Activated CD8-positive, alpha-beta memory T cell treated with anti-CD3 and anti-CD28 coated beads, Interleukin-2, amount 50 U/mL, for 4 hours (primary cell): ENCODE measurements at regions not wholly inside any gene's neighbourhood (a gene's known extent, or its start where the extent isn't known, plus 50 kb on each side); places are given as distances from the start of the nearest gene placed in this dataset.

ENCODE experiments used
- DNase-seq: peaks from one replicate; pipeline ENCODE4 v3.0.0-alpha.2; 2020

DNA sequence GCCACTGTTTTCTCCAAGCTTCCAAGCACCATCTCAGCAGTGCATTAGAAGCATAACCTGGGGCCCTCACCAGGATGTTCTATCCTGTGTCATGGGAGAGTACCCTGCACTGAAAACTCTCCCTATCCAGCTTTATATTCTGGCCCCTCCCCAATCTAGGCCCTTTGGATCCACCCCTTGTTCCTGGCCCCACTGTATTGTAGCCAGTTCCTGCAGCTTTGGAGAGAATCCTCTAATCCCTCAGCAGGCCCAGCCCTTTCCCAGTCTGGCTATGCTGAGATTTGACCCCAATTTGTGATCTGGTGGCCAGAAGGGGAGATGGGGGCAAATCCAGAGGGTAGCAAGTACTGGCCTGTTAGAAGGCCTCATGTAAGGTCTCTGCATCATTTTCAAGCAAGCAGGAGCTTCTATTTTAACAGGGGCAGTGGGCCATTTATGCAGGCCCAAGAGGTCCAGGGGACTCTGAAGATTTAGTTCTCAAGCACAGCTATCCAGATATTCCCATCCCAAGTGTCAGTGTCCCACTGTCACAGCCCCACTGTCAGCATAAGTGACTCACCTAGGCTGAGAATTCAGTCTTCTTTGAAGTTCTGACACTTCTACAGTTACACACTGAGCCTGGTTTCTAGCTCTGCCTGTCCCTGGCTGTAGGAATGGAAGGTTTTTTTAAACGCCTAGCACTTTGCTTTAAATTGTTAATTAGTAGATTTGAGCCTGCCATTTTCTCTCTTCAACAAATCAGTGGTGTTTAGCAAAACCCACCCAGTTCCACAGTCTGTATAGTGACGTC, 589.5 kb upstream of the CADM1 start:
- no peak for DNase-seq

DNA sequence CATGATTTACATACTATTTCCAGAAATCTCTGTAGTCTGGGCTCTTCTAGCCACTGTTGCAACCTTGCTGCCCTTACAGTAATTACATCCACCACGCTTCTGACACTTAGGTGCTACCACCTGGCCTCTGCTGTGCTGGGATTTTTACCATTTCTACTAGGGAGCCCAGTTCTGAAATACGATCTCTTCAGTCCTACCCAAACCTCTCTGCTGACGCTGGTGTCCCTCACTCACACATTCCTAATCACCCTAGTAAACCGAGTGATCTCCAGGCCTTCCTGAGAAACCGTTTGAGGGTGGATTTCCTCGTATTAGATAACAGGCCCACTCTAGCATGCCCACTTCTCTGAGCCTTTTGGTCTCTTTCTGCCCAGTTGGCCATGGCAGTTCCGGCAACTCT, 588.9 kb upstream of the CADM1 start:
- no peak for DNase-seq

DNA sequence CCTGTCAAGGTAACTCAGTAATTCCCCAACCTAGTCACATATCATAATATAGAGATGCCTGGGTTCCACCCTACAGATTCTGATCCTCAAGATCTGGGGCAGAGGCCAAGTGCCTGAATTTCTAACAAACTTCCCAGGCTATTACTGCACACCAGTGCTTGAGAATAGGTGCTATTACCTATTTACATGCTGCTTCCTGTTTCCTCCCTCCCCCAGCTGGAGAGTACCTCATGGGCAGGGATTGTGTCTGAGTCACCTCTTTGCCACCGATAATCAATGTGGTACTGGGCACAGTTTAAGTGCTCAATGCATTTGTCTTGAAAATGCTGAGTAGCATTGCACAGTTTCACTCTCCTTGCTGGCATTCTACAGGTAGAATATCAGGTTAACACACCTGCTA, 582.2 kb upstream of the CADM1 start:
- no peak for DNase-seq

DNA sequence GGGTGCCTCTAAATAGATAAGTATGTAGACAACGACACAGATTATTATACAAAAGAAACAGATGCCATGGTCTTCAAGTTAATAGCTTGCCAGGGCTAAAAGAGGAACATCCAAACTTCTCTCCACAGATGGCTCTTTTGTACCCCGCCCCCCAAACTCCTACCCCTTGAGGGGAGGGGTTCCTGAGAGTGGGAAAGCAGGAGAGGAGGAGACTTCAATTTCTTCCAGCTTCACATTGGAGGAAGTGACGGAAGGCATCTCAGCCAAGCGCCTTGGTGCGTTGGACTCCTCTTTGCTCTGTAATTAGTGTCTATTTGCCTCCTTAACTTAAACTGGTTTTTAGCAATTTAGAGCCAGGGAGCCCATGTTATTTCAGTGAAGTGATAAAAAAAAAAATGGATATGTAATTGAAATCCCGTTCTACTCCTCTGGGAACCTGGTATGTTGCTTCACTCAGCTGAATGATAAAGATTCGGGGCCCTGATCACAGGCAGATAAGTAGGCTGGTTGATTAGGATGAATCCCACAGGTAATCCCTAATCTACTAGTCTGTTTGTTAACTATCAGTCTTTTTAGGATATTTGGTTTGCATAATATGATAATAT, 580.9 kb upstream of the CADM1 start:
- DNase-seq = no peak

DNA sequence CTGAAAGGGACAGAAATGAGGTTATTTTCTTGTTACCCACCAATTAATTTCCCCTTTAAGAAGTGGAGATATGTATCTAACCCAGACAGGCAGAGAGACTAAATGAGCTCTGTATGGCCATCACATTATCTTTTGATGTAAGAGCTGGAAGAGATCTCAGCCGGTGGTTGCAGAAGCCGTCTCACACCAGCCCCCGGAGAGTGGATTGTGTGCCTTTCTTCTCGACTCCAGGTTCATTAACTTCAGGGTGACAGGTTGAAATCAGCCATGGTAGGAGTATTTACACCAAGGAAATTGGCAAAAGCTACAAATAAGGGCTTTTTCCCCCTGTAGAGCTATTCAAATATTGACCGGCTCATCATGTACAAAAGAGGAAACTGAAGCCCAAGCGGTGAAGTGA, 580.3 kb upstream of the CADM1 start:
- no peak for DNase-seq

DNA sequence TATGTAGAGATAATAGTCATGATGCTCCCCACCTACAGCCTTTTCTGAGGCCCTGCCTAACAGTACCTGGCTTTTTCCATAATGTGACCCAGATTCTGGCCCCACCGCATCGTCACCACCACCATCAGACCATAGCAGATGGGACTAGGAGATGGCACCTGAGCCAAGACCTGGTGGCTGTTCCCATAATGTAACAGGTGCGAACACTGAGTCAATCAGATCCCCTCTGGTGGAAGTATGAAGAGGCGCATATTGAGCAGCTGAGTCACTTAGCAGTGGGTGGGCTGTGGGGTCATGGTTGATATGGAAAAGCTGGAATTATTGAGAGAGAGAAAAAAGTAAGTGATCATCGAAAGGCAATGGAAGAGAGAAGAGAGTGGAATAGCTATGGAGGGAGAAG, 578.0 kb upstream of the CADM1 start:
- no peak for DNase-seq

DNA sequence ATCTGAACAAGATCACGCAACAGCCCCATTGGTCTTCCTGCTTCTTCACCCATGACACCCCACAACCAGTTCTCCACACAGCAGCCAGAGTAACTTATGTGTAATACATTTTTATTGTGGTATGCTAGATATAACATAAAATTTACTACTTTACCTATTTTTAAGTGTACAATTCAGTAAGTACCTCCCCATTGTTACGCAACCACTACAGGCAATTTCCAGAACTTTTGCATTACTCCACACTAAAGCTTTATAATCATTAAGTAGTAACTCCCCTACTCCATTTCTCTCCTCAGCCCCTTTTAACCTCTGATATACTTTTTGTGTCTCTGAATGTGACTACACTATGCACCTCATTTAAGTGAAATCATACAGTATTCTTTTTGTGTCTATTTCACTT, 575.4 kb upstream of the CADM1 start:
- no peak for DNase-seq

DNA sequence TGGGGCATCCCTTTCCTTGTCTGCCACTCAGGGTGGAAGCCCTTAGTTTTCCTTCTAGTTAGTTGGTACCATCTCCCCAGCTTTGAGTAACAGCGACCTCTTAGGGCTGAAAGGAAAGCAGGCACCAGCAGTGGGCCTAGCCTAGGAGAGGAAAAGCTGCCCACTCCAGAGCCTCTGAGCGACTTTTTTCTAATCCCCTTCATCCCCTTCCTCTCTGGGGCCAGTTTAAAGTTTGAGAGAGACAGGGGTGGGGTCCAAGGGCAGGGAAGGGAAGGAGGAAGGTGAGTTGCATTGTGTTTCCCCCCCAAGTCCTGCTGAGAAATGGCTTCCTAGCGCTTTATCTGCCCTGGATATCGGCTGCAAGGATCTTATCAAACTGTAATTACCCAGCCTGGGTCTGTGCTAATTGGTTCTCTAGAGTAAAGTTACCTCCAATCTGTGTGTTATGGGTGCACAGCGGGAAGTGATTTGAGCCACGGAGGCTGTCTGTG, 573.9 kb upstream of the CADM1 start:
- no peak for DNase-seq

DNA sequence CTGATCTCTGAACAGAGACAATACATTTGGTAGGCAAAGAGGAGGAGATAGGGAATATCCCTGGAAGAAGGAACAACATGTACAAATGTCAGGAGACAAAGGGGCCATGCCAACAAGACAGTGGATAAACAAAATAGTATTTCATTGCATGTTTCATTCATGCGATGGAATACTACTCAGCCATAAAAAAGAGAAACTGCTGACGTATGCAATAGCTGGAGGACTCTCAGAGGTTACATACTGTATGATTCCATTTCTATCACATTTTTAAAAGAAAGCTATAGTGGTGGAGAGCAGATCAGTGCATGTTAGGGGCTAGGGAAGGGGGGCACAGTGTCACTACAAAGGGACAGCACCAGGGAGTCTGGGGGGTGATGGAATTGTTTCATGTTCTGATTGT, 572.9 kb upstream of the CADM1 start:
- DNase-seq = no peak

DNA sequence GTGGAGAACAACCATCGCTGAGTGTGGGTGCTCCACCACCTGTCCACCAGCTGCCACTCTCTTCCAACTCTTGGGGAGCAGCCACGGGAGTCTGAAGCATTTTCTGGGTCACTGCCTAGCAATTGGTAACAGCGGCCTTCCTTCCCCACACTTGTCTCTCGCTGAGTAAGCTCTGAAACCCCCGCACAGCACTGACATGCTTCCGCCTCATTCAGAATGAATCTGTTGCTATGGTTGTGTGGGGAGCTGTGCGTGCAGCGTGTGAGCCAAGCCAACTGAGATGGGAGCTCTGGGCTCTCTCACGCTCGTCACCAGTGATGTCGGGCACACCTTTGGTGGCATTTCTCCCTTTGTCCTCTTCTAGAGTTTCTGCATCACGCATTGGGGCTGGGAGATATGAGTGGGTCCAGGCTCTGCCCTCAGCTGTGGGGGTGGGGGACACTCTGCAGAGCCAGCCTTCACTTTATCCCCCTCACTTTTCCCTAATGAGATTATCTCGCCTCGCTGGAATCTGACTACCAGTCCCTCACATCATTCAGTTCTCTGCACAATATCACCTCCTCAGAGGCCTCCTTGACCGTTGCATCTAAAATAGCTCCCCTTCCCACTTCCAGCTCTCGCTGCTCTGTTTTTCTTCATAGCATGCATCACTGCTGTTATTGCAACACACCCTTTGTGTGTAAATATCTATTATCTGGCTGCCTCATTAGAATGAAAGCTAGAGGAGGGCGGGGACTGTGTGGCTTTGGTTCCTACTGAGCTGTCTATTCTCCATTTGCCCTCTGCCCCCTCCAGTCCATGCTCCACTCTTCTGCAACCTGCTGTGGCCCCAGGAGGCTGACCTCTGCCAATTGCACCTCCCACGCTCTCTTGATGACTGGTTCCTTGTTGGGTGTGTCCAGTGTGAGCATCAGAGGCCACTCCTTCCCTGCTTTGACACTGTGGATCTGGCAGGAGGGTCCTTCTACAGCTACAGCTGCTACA, 569.9 kb upstream of the CADM1 start:
- DNase-seq = no peak

DNA sequence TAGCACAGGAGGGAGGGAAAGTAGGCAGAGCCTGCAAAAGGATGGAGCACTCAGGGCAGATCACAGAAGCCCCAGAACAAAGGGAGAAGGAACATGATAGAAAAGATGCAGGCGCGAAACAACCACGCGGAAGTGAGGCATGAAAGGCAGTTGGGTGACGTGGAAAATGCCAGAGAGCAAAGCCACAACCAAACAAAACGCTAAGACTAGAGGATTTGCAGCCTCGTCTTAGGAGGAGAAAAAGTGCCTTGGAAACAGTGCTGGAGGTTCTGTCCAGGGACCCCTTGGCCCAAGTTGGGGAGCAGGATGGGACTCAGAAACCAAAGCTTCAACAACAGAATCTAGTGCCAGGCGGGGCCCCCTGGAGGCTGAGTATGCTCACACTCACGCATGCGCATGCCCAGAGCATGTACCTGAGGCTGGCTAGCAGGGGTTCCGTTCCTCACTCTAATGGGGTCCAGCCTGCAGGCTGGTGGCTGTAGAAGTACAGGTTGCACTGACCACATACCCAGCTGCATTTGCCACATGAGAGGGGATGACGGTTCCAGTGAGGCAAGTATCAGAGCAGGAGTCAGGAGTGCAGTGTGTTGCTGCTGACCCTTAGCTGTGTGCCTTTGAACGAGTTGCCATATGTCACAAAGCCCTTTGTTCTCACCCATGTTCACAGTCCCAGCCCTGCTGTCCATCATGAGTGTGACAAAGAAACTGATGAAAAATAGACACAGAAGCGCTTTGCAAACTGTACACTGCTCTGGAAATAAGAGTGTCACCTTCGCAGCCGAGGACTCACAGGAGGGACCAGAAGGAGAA, 568.6 kb upstream of the CADM1 start:
- no peak for DNase-seq

DNA sequence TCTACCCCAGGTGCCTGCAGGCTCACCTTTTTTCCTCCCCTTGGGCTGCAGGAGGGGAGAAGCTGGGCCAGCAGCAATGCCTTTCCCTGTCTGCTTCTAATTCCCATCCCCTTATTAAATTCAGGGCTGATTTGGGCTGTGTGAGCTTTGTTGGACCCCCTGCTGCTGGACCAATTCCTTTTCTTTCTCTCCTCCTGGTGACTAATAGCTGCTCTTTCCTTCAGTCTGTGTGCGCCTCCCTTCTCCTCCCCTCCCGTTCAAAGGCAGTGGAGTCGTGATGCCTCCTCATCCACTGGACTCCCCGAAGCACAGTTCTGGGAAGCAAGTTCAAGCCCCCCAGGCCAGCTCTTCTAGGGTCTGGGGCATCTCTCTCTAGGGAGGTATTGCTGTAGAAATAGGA, 567.9 kb upstream of the CADM1 start:
- no peak for DNase-seq

DNA sequence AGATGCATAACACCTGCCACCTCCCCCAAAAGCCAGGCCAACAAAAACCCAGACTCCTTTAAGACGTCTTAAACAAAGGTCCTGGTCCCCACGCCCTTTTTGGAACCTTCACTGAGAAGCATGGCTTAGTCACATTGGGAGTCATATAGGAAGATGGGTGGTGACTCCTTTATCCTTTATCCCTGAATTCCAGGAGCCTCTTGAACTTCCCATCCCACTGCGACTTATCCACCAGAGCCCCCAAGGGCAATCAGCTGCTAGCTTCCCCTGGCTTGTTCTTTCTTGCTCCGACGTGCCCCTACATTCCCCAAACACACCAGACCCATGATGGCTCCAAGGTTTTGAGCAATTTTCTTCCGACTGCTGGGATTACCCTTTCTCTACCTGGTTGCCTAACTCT, 567.0 kb upstream of the CADM1 start:
- no peak for DNase-seq

DNA sequence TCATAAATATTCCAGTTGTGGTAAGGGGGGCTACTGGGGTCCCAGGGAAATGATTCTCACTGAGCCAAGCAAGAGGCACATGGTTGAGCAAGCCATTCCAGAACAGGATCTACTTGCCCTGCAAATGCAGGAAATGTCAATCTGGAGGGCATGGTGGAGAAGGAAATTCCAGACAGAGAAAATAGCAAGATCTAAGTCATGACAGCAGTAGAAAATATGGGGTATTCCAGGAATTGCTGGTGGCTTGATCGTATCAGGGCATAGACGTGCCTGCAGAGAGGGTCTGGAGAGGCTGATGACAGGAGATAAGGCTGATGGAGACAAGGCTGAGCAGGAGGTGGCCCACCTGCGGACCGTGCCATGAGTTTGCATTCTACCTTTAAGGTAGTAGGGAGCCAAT, 566.3 kb upstream of the CADM1 start:
- DNase-seq = no peak

DNA sequence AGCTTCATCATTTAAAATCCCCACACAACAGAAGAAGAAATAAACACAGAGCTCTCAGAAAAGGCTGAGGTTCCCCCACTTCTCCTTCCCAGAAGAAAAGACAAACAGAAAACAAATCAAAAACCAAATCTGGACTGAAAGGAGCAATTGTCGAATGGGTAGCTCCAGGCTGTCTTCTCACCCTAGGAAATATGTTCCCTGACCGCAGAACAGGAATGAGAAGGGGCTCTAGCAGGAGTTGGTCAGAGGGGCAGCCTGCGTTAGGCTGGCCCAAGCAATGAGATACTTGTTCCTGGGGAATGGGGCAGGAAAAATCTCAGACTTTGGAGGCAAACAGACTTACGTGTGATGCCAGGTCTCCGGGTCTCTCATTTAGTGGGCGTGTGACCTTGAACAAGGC, 562.6 kb upstream of the CADM1 start:
- no peak for DNase-seq

DNA sequence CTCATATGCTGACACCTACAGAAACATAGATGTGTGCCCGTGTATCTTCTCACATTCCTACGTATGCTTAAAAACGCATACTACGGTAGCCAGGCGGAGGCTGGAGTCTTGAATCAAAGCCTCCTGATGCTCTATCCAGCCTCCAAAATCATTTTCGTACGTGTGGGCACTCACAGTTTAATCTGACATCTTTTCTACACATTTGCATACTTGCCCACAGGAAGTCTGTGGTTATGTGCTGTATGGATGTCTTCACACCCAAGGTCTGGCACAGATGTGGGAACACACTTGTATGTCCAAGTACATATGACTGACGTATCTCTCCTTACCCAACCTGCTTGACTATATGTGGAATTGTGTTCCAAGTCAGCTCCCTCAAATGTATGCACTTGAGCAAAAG, 561.8 kb upstream of the CADM1 start:
- DNase-seq = no peak

DNA sequence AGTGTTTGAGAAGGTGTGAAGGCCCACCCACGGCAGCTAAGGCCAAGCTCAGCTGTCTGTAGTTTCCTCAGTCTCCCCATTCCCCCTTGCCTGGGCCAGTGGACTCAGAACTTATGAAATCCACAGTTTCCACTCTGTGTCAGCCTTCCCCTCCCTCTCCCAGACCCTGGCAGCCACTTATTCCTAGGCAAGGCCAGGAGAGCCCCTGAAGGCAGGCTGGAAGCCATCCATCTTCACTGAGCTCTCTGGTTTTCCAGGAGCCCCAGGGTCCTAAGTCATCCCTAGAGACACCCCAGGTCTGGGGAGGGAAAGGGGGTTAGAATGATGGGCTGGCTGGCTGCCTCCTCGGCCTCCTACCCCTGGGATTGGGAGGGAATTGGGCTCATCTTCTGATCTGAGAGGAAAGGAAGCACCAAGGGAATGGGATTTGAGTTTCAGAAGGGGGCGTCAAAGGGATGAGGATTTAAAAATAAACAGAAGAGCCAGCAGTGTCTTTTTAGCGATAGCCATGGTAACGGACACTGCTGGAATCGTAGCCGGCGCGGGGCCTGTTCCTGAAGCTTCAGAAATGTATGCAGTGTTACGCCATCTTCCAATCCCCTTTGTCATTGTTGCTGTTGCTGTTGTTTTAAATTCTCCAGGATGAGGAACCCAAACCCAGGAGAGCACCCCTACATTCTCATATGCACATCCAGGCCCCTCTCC, 561.1 kb upstream of the CADM1 start:
- no peak for DNase-seq

DNA sequence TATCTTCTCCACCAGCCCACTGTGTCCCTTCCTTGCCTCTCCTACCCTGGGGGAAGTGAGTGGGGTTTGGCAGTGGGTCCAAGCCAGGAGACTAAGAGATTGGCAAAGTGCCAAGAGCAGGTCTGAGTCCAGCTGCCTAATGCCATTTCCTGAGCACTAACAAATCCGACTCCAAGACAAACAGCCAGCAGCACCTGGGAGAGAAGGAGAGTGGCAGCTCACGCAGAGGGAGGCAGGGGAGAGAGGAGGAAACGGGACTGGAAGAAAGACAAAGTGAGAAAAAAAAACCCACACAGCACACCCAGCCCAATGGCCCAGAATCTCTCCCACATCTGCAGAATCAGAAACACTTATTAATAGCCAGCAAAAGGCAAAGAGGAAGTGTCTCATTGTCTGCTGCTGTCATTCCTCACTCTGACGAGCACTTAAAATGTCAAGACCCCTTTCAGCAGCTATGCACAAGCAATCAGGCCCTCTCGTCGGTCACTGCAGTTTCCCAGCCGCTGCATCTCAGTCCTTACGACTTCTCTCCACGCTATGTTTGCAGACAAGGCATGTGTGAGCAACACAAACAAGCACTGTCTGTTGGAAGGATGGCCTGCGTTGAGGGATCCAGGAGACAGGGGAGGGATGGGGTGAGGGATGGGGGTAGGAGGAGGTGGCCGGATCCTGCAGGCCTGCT, 558.4 kb upstream of the CADM1 start:
- DNase-seq = no peak

DNA sequence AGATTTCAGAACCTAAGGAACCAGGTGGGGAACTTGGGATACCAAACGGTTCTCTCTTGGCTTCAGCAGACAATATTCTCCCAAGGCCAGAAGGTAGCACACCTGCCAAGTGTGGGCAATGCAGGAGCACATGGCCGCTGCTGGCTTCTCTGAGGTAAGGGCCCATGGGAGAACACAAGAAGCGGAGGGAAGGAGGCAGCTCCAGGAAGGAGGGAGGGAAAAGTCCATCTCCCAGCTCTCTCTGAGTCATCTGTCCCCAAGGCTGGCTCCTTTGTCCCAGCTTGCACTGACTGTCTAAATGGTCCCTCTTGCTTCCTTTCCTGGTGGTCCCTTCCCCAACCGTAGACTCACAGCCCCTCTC, 557.9 kb upstream of the CADM1 start:
- no peak for DNase-seq

DNA sequence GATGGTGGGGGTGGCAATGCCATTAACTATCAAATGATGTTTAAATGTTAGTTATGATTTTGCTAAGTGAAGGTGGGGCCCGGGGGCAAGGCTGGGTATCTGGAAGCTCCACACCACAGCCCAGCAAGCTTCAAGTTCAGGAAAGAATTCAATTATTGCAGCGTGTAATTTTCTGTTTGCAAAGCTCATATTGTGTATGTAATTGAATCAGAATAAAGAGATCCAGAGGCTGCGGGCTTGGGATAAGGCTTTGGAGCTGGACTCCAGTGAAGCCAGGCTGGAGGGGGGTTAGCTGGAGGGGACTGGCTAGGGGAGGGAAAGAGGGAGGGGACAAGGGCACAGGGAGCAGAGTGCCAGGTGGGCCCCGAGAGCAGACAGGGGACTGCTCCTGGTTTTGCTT, 557.1 kb upstream of the CADM1 start:
- DNase-seq = no peak

DNA sequence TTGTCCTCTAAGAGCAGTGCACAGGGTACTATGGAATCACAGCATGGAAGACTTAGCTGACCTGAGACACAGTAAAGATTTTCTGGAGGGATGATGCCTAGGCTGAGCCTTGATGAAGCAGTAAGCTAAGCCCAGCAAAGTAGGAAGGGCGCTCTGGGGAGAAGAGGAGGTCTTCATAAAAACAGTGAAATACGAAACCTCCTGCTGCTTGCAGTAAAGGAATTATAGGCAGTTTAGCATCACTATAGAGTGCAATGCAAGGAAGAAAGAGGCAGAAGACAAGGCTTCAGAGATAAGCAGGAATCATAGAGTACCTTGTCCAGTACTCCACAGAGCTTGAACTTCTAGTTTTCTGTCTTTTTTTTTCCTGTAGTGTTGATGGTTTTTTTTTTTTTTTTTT, 555.7 kb upstream of the CADM1 start:
- no peak for DNase-seq

DNA sequence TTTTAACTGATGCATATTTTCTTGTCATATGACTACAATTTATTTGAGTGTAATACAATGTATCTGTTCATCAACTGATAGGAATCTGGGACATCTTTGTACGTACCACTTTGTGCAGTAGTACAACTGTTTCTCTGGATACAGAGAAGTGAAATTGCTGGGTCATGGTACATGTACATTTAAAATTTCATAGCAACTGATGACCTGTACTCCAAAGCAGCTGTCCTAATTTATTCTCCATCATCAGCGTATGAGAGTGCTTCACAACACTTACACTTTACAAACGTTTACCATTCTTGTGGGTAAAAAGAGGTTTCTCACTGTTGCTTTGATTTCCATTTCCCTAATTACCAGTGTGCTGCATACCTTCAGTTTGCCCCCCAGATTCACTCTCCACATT, 552.8 kb upstream of the CADM1 start:
- no peak for DNase-seq
